Coronary artery (tissue), 2 donors: ENCODE measurements at regions not wholly inside any gene's neighbourhood (a gene's known extent, or its start where the extent isn't known, plus 50 kb on each side); places are given as distances from the start of the nearest gene placed in this dataset.
A peak's percentile ranks its signal among the peaks of the same experiment; 100 is the strongest.

Source experiments
- DNase-seq: peaks from one replicate; pipeline ENCODE4 v3.0.0-alpha.2; 2017; ENCODE audit warnings: low spot score
- H3K27ac ChIP-seq, 2 donors: fragments of 200-600 bp; sonication (generic); one replicate each; pipeline ENCODE4 v1.5.1; 2016 to 2019
- H3K4me3 ChIP-seq: fragments of 200-600 bp; sonication (generic); 2 replicates; pipeline ENCODE4 v1.5.1; 2016; ENCODE audit warnings: mild to moderate bottlenecking, moderate library complexity
- TF ChIP-seq, protein P1 (sequence below): fragments of 200-600 bp; sonication (generic); IDR thresholded peaks from one replicate; pipeline ENCODE4 v1.5.1; 2019; ENCODE audit warnings: antibody characterized with exemption

DNA sequence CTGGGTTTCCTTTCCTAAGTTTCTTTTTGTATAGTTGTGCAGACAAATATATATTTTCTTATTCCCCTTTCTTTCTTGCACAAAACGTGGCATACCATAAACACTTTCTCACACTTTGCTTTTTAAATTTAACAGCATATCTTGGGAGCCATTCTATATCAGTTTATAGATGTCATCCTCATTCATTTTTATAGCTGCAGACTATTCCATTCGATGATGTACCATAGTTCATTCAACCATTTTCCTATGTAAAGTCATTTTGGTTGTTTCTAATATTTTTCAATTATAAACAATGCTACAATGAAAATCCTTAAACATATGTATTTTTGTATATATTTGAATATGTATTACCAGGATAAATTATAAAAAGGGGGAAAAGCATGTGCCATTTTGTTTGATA is 102.5 kb downstream of the RRM1 start:
- DNase-seq: no peak
- Histone ChIP-seq H3K4me3 (no peak overlapping the region), H3K27ac (no peak overlapping the region)
- TF ChIP-seq, protein P1, sequence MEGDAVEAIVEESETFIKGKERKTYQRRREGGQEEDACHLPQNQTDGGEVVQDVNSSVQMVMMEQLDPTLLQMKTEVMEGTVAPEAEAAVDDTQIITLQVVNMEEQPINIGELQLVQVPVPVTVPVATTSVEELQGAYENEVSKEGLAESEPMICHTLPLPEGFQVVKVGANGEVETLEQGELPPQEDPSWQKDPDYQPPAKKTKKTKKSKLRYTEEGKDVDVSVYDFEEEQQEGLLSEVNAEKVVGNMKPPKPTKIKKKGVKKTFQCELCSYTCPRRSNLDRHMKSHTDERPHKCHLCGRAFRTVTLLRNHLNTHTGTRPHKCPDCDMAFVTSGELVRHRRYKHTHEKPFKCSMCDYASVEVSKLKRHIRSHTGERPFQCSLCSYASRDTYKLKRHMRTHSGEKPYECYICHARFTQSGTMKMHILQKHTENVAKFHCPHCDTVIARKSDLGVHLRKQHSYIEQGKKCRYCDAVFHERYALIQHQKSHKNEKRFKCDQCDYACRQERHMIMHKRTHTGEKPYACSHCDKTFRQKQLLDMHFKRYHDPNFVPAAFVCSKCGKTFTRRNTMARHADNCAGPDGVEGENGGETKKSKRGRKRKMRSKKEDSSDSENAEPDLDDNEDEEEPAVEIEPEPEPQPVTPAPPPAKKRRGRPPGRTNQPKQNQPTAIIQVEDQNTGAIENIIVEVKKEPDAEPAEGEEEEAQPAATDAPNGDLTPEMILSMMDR: no peak

- Histone ChIP-seq H3K27ac (no peak overlapping the region), H3K4me3 (no peak overlapping the region)
- DNase-seq: no peak
- TF ChIP-seq, protein P1: no peak
These were observed 101.3 kb downstream of the RRM1 start for GRCh38 chr11:4195909-4196308.

- TF ChIP-seq, protein P1: no peak
- H3K27ac ChIP-seq: no peak overlapping the region
- no peak overlapping the region for H3K4me3 ChIP-seq
- DNase-seq: no peak
These were observed 100.3 kb downstream of the RRM1 start for GRCh38 chr11:4194889-4195288.

DNA sequence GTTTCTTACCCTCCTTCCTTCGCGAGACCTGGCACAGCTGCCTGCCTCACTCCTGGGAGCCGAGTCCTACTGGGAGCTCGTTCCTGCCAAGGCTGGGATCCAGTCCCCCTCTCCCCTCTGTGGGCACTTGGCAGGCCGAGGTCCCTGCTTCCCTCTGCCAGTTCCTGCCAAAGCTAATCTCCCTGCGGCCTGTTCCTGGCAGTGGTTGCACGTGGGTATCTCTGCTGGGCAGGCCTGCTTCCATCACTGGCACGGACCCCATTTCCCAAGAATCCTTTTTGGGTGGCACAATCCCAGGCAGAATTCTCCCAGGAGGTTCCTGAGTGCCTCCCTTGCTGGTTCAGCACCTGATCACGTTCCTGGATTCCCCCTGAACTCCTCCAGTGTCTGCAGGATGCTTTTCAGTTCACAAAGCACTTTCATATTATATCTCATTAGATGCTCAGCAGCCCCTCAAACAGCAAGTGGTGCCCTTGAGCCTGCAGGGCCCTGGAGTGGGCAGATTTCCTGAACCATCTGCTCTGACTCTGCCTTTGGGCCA is 96.5 kb downstream of the RRM1 start:
- H3K4me3 ChIP-seq: no peak overlapping the region
- DNase-seq: peak; percentile 82
- TF ChIP-seq, protein P1: no peak

DNA sequence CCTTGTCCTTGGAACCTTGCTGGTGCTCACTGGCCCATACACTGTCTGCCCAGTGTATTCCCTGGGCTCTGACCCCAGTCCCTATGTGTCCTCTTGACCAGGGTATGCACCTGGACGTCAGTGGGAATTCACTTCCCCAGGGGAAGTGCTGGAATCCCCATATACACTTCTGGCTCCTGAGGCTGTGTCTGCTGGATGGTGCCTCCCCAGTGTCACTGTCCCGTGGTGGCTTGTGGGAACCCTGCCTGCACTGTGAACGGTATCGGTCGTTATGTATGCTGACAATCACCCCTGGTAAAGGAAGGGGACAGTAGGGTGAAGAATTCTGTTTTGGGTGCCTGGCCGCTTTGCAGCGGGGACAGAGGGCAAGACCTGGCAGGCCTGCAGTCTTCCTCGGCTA is 95.9 kb downstream of the RRM1 start:
- TF ChIP-seq, protein P1: no peak
- peak overlapping the region in 1 of 2 donors; percentile 57 for H3K27ac ChIP-seq
- no peak overlapping the region for H3K4me3 ChIP-seq
- DNase-seq: no peak

More for the DNA sequence above, 96.5 kb downstream of the RRM1 start:
- H3K27ac ChIP-seq: peak overlapping the region in 1 of 2 donors; percentile 57

DNA sequence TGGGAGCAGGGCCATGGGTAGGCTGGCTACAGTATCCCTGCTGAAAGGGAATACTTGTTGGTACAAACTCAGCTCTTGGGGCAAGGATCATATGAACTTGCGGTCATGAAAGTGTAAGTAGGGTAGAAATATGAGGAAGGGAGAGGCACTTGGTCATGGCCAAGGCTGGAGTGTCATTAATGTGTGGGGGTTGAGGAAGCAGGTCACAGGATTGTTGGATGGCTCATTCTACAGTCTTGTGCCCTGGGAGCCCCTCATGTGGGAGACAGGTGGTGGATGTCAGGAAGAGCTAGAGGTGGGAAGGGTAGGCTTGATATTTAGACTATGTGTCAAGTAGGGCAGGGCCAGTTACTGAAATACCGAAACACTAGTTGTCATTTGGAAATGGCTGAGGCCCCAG is 95.5 kb downstream of the RRM1 start:
- Histone ChIP-seq H3K27ac (no peak overlapping the region), H3K4me3 (no peak overlapping the region)
- DNase-seq: no peak
- TF ChIP-seq, protein P1: no peak
